OCI-M2 (cell line): ENCODE measurements at regions not wholly inside any gene's neighbourhood (a gene's known extent, or its start where the extent isn't known, plus 50 kb on each side); places are given as distances from the start of the nearest gene placed in this dataset.
"Not testable (repeated sequence)": the region's sequence is repeated elsewhere in the genome, so short reads cannot be mapped to it uniquely, and the experiment has no call there.

Experiments
- DNase-seq: peaks from one replicate; lab custom pipeline; 2025; ENCODE audit not compliant: unreplicated experiment; lab: John Stamatoyannopoulos, UW

DNA sequence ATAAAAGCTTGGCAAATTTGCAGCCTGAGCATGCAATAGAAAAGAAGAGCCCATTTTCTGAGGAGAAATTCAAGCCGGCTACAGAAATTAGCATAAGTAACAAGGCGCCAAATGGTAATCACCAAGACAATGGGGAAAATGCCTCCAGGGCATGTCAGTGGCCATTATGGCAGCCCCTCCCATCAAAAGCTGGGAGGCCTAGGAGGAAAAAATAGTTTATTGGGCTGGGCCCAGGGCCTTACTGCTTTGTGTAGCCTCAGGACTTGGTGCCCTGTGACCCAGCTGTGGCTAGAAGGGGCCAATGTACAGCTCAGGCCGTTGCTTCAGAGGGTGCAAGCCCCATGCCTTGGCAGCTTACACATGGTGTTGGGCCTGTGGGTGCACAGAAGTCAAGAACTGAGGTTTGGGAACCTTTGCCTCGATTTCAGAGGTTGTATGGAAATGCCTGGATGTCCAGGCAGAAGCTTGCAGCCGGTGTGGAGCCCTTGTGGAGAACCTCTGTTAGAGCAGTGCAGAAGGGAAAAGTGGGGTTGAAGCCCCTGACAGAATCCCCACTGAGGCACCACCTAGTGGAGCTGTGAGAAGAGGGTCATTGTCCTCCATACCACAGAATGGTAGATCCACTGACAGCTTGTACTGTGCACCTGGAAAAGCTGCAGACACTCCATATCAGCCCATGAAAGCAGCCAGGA lies 328.5 kb upstream of the MAP3K7 start:
- DNase-seq, result no peak

DNA sequence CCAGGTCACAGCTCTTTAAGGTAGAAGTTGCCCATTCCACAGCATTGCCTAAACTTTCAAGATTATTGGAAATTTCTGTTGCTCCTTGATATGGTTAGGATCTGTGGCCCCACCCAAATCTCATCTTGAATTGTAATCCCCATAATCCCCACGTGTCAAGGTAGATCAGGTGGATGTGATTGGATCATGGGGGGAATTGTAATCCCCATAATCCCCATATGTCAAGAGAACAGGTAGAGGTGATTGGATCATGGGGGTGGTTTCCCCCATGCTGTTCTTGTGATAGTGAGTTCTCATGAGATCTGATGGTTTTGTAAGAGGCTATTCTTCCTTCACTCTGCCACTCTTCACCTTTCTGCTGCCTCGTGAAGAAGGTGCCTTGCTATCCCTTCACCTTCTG lies 327.4 kb upstream of the MAP3K7 start:
- DNase-seq, result no peak

DNA sequence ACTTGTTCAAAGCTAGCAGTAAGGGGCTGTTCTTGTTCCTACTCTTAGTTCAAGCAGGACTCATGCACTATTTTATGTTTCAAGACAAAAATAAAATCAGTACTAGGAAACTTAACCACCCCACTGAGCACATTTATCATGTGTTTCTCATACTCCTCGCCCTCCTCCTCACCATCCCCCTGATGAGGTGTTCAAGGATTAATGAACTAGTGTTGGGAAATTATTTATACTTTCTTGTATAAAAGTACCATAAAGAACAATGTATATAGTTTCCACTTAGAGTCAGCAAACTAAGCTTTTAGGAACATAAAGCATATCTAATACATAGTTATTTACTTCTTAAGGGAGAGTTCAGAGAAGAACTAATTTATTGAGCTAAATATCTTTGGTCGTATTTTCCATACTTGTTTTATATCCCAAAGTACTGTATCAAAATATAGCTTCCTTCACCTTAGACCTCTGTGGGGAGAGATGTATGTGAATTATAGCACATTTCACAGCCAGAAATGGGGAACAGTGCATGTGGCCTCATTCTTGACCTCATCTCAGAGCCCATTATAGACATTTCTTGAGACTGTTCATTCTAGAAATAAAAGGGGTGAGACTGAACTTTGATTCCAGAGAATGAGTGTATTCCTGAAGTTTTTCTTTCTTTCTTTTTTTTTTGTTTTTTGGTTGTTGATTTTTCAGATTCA lies 326.5 kb upstream of the MAP3K7 start:
- no peak for DNase-seq

DNA sequence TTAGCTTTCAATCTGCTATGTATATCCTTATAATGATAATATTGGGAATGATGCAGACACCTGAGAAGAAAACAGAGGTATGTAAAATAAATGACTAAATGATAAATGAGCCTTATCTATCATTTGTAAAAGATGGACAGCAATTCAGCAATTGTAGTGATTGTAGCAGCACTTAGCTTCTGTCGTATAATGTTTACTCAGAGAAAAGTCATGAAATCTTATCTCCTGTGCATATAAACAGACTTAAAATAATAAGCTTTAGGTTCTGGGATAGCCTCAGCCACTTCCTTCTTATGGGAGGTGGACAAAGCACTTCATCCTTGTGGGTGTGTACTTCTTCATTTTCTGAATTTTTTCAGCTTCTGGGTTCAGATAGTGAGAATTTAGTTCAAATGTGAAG lies 324.8 kb upstream of the MAP3K7 start:
- no peak for DNase-seq

DNA sequence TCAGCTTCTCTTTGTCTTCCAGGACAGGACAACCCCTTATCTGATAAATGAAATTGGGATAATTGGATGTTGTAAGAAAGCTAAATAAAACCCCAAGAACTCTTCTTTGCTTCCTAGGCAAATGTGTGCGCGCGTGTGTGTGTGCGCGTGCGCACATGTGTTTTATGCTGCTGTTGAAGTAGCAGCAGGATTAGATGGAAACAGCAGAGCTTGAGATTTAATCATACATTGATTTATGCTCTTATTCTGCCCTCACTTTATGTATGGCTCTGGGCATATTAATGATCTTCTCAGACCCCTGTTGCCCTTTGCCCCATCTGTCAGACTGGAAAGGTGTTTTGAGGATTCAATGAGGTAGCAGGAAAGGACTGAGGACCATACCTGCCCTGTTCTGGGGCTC lies 324.0 kb upstream of the MAP3K7 start:
- DNase-seq, result no peak

DNA sequence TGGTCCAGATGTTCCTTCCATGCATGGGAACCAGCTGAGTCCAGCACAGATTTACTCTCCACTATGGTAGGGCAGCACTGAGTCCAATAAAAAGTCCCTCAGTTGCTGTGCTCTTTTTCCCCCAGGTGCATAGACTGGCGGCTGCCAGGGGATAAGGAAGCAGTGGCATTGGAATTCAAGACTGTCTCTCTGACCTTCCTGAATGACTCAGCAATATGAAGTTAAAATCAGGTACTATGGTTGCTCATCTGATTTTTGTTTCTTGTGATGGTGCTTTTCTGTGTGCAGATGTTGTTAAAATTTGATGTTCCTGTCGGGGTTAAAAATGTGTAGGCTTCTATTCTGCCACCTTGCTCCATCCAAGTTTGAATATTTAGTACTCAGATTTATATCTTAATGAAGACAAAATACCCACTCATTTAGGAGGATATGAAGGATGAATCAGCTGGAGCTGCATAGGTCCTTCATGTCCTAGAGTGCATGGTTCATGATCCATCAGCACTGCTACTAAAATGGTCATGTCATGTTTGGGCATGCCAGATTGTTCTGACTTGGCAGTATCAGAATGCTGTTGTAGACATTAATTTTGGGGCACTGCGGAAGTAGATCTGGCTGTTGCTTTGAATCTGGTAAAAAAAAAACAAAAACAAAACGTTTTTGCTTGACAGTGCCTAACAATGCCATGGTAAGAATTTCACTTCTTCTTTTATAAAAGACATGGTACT lies 321.2 kb upstream of the MAP3K7 start:
- no peak for DNase-seq

DNA sequence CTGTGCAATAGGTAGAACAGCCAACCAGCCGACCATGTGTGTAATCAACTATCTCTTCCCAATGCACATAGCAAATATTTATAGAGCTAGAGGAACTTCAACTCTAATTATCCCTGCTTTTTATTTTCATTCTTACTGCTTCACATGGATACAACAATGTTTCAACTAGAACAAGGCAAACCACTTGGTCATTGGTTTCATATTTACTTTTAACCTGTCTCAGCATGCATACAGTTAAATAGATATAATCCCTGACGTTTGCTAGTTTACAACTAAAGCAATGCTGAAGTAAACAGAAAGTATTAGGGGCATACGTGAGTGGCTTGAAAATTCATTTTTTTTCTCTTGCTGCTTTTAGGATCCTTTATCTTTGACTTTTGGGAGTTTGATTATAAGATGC lies 318.5 kb upstream of the MAP3K7 start:
- no peak for DNase-seq

DNA sequence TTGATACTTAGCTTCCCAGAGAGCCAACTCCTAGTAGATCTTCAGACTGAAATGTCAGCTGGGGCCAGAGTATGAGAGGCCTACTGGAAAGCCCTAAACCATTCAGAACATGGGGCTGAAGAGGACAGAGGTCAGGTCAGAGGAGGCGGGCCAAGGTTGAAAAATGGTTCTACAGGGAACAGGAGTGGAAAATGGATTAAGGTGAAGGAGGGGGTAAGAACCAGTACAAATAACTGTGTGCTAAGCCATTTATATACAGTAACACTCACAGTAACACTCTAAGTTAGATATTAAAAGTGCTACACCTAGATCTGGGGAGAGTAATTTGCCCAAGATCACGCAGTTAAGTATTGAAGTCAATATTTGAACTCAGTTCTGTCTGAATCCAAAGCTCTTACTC lies 313.2 kb upstream of the MAP3K7 start:
- no peak for DNase-seq

DNA sequence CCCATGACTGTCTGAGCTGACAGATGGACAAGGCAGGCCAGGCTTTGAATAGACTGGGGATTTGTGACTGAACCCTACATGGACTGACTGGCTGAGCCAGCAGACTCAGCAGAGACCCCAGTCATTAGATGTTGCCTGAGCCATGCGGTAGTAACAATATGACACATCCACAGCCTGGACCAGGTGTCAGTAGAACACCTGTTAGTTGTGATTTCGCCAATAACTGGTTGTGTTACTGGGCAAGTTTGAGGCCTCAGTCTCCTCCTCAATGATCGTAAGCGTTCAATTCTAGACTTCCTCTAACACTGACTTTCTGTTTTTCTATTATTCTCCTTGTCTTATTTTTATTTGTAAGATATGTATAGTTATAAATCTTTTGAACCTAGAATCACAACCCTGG lies 311.9 kb upstream of the MAP3K7 start:
- DNase-seq, result no peak

DNA sequence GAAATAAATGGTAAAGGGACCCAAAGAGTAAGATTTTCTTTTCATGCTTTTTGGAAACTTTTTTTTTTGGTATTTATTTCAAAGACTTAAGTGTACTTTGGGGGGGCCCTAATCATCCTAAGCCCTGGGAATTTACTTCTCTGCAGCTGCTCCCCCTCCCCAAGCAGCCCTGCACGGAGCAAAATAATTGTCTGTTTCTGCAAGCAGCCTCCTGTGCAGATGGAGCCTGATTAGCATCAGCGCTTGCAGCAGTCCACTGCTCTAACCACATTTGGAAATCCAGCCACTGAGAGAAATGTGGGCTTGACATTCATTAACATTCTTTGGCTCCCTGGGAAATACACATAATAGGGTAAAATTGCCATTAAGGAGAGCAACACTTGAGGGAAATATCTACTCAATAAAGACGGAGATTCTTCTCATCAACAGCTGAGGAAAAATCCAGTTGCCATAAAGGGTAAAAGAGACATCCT lies 309.2 kb upstream of the MAP3K7 start:
- DNase-seq, result no peak

DNA sequence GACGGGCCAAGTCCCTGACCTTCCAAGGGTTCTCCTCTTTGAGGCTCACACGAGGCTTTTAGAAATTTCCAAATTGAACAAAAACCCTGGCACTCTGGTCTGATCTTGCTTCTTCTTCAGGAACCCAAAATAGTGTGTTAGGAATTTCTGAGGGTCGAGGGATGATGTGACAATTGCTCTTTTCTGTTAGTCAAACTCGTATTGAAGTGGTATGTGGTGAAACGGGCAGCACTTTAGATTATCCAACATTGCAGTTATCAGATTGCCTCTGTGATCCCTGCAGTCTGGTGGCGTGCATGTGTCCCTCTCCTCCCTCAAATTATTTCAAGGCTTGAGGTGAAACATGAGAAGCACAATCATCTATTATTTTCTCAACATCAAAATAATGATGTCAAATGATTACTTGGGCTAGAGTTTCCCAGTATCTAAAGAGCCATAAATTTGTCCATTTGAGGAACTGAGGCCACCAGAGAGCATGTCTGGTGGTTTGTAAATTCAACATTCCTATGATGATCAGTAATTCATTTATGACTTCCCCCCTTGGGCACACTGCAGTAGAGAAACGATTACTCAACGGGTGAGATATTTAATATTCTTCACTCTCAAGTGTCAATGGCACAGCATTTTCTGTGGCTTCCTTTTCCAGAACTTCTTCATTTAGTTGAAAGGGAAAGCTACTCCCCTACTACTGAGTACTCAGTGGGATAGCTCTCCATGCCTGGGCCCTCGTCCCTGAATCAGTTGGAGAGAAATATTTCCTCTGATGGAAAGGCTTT lies 308.6 kb upstream of the MAP3K7 start:
- DNase-seq, result no peak

DNA sequence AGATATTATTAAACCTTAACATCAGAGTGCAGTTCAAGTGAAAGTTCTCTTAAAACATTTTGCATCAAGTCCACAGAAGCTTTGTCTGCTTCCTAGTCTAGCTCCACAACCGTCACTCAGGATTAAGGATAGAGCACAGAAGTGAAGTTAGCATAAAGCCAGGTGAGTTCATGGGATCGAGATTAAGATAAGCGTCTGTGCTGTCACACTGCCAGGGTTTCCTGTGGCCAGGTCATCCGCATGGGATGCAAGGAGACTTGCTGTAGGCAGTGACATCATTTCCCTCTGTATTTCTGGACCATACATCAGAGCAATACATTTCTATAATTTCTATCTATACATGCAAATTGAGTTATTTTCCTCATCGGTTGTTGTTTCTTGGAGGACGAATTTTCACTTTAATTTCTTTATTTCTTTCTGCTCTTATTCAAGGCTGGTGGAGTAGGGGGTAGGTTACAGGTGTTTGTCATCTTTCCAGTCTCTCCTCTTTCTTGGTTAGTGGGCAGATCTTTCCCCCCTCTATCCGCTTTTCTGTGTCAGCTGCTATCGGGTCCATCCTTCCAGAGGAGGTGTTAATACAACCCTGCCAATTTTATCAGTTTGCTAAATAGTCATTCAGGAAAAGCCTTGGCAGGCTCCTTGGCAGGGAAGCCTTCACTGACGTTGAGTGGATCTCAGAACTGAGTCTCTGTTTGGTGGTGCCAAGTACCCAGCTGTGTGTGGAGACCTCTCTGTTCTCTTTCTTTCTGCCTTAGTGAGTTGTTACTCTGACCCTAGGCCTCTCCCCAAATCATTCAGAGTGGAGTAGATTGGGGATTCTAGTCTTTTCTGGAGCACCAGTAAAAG lies 307.6 kb upstream of the MAP3K7 start:
- DNase-seq, result no peak

DNA sequence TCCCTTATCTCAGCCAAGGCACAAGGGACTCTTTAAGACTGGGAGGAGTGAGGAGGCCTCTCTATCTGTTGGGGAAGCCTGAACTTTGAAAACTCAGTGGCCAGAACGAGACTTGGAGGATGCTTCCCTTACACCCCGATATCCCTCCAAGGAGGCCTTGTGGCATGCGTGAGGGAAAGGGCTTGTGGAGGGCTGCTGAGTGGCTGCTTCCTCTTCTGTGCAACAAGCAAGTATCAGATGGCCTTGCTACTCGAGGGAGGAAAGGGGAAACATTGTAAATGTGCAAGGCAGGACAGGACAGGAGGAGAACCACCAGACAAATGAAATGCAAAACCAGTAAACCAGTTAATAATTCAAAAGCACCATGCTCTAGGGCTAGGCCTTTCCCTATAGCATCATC lies 306.5 kb upstream of the MAP3K7 start:
- DNase-seq, result no peak

DNA sequence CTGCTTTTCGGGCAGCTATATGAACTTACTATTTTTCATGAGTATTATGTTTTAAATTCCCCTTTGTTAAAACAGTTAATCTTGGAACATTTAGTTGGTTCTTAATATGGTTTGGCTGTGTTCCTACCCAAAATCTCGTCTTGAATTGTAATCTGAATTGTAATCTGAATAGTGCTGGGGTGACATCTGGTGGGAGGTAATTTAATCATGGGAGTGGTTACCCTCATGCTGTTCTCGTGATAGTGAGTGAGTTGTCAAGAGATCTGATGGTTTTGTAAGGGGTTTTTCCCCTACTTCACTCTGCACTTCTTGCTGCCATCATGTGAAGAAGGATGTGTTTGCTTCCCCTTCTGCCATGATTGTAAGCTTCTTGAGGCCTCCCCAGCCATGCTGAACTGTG lies 305.4 kb upstream of the MAP3K7 start:
- no peak for DNase-seq

DNA sequence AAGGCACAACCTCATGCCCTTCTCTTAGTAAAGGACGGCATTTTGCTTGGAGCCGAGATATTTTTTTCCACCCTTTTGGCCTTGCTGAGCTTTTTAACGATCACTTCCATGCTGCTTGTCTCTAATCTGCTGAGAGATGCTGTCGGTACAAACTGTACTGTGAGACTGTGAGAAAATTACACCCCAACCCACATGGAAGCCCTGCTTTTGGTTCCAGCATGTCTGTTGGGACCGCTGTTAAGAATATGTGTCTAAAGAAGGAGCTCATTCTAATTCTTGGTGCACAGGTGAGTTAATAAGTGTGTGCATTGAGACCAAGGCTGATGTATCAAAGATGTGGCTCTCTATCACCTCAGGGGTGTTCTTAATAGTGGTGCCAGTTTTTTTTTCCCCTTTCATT lies 304.5 kb upstream of the MAP3K7 start:
- DNase-seq, result no peak

DNA sequence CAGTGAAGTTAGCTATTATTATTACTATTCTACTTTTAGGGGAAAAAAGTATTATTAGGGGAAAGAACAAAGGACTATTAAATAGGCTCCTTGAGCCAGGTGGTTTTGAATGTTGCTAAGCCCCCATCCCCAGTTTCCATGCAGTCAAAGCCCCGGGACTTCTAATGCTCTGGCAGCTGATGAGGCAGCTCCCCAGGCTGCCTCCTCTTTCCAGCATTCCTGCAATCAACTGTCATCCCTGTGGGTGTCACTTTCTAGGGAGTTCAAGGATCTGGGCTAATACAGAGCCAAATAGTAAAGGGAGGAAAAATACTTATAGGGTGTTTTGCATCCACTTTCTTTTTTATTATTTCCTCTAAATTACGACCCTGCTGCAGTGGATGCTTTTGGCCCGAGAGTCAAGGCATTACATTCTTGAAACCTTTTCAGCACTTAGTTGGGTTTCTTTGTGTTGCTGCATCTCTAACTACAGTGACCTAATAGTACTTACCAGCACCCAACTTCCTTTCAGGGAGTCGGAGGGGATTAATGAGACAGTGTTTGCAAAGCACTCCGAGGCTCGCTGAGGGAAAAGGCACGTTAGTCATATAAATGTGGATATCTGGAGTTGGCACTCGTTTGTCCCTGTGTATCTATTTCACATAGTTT lies 303.9 kb upstream of the MAP3K7 start:
- no peak for DNase-seq

DNA sequence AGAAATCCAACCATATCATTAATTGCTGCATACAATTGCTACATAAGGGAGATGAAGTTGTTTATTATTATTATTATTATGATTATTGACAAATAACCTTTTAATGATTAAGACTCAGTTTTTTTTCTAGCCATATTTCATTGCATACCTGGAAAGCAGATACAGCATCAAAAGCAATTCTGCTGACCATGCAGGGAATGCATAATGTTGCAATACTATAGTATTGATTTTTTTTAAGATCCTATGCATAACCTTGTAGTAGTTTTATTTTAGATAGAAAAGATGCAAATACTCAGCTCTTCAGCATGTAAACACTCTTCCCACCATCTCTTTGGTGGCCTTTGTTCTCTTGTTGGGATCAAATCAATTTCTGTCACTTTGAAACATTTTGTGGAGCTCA lies 300.9 kb upstream of the MAP3K7 start:
- DNase-seq, result no peak

DNA sequence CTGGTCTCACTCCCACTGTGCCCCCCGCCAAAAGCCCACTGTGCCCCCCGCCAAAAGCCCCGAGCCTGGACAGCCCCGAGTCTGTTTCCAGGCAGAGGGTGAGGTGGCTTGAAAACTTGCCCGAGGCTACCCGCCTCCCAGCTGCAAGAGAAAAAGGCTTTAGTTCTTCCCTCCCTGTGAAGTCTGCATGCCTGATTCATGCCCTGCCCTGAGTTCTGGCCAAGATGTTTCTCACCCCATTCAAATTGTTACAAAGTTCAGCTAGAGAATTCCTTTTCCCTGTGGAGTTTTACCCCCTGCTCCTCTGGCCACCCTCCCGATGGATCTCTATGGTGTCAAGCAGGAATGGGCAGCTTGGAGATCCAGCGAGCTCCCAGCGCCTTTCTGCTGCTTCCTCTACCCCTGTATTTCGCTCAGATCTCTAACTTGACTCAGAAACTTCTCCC lies 298.8 kb upstream of the MAP3K7 start:
- no peak for DNase-seq

DNA sequence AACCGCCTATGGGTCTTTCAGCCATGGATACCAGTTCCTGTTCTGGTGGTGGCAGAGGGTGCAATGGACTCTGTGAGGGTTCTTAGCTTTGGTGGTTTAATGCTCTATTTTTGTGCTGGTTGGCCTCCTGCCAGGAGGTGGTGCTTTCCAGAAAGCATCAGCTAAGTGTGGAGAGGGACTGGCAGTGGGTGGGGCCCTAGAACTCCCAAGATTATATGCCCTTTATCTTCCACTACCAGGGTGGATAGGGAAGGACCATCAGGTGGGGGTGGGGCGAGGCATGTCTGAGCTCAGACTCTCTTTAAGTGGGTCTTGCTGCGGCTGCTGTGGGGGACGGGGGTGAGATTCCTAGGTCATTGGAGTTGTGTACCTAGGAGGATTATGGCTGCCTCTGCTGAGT lies 298.3 kb upstream of the MAP3K7 start:
- not testable (repeated sequence) for DNase-seq

DNA sequence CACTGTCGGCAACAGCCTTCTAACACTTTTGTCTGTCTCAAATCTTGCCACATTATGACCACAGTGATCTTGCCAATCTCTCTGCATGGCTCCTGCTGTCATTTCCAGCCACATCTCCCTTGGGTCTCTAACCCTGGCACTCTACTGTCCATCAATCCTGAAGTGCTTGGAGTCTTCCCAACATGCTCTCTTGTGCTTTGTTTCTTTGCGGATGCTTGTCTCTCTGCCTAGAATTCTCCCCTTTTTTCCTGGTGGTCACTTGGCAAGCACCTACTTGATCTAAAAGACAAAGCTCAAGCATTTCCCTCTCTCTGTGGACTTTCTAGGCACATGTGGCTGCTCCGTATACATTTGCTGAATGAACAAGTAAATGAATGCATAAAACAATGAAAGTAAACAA lies 290.7 kb upstream of the MAP3K7 start:
- DNase-seq, result no peak
